Bronchial epithelial cell (primary cell): ENCODE measurements at regions not wholly inside any gene's neighbourhood (a gene's known extent, or its start where the extent isn't known, plus 50 kb on each side); places are given as distances from the start of the nearest gene placed in this dataset.
A peak's percentile ranks its signal among the peaks of the same experiment; 100 is the strongest.
"Not testable (repeated sequence)": the region's sequence is repeated elsewhere in the genome, so short reads cannot be mapped to it uniquely, and the experiment has no call there.

Experiments
- DNase-seq: peaks from one replicate; pipeline ENCODE4 v3.0.0-alpha.2; 2010; ENCODE audit warnings: low read depth
- FAIRE-seq: peaks from 2 replicates; lab custom pipeline; 2011; peaks lifted over from hg19 to GRCh38; lab: Jason Lieb, UNC
- H3K27me3 ChIP-seq: 2 replicates; pipeline ENCODE4 v1.5.1; 2011; ENCODE audit warnings: low read length; ENCODE audit not compliant: control insufficient read depth, insufficient read depth
- H3K36me3 ChIP-seq: 2 replicates; pipeline ENCODE4 v1.5.1; 2011; ENCODE audit warnings: low read length; ENCODE audit not compliant: control insufficient read depth, insufficient read depth
- H3K4me3 ChIP-seq: 2 replicates; pipeline ENCODE4 v1.5.1; 2011; ENCODE audit warnings: mild to moderate bottlenecking, low read depth, low read length, control low read depth
- CTCF ChIP-seq: IDR thresholded peaks from 2 replicates; pipeline ENCODE4 v1.5.1; 2011; ENCODE audit warnings: mild to moderate bottlenecking, moderate library complexity, low read length, control low read depth, inconsistent platforms; ENCODE audit not compliant: insufficient read depth, severe bottlenecking

GRCh38 chrX:152507168-152507567 is 56.1 kb upstream of the GABRA3 start:
- not testable (repeated sequence) for H3K4me3 ChIP-seq, FAIRE-seq, DNase-seq, H3K27me3 ChIP-seq, H3K36me3 ChIP-seq

GRCh38 chrX:152520653-152521052 is 69.5 kb upstream of the GABRA3 start:
- H3K4me3 ChIP-seq = no peak overlapping the region
- H3K27me3 ChIP-seq = no peaks in the 10 kb centered on the region
- no peak for FAIRE-seq
- H3K36me3 ChIP-seq = no peaks in the 10 kb centered on the region
- no peak for TF ChIP-seq CTCF
- DNase-seq = no peak

- Histone ChIP-seq H3K4me3 (no peak overlapping the region), H3K27me3 (no peaks in the 10 kb centered on the region), H3K36me3 (no peaks in the 10 kb centered on the region)
- DNase-seq (no peak), FAIRE-seq (no peak)
- TF ChIP-seq CTCF = no peak
Measured at GRCh38 chrX:152528193-152528592, 77.1 kb upstream of the GABRA3 start.

GRCh38 chrX:152530967-152531366 is 79.9 kb upstream of the GABRA3 start:
- DNase-seq (no peak), FAIRE-seq (no peak)
- Histone ChIP-seq H3K27me3 (no peaks in the 10 kb centered on the region), H3K4me3 (no peak overlapping the region), H3K36me3 (no peaks in the 10 kb centered on the region)
- TF ChIP-seq CTCF = no peak

GRCh38 chrX:152537373-152537772 is 86.3 kb upstream of the GABRA3 start:
- Histone ChIP-seq H3K4me3 (no peak overlapping the region), H3K36me3 (no peaks in the 10 kb centered on the region), H3K27me3 (no peaks in the 10 kb centered on the region)
- FAIRE-seq (no peak), DNase-seq (peak; percentile 0)
- TF ChIP-seq CTCF = no peak

GRCh38 chrX:152573866-152574265 is 63.8 kb upstream of the GABRQ start:
- Histone ChIP-seq H3K4me3 (no peak overlapping the region), H3K27me3 (no peaks in the 10 kb centered on the region), H3K36me3 (no peaks in the 10 kb centered on the region)
- DNase-seq (no peak), FAIRE-seq (no peak)
- no peak for TF ChIP-seq CTCF
